Kidney glomerular epithelial cell (primary cell): ENCODE measurements at regions not wholly inside any gene's neighbourhood (a gene's known extent, or its start where the extent isn't known, plus 50 kb on each side); places are given as distances from the start of the nearest gene placed in this dataset.
"Not testable (repeated sequence)": the region's sequence is repeated elsewhere in the genome, so short reads cannot be mapped to it uniquely, and the experiment has no call there.

Source experiments
- DNase-seq: peaks from one replicate; lab custom pipeline; 2025; lab: John Stamatoyannopoulos, UW

DNA sequence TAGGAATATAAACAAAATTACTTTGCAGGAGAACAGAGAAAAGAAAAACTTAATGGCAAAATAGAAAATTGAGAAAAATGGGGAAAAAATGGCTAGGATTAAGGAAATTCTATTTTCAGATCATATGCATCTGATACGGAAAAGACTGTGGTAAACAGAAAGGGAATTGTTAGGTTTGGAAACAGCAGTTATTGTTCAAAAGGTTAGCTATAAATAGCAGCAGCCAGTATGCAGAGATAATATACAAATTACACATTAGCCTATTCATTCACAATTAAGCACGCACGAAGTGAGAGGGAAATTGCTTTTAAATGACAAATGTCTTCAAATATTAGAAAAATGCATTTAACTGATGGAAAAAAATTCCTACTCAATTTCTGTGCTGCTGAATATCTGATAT is 224.1 kb upstream of the FAM3C start:
- DNase-seq = no peak

DNA sequence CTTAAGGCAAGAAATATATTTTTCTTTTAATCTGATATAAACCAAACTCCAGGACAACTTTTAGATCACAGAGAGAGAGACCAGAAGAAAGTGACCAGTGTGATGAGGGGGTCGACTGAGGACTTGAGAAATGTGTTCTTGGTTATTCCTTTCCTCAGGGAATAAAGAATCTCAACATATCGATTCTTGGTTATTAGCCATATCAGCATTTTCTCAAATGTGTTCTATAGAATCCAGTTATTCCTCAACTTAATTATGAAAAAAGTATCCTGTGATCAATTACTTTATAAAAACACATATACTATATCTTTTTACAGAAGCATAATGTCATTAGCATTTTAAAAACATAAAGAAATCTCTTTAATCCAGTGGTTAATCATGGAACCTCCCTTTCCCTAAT is 222.1 kb upstream of the FAM3C start:
- no peak for DNase-seq

DNA sequence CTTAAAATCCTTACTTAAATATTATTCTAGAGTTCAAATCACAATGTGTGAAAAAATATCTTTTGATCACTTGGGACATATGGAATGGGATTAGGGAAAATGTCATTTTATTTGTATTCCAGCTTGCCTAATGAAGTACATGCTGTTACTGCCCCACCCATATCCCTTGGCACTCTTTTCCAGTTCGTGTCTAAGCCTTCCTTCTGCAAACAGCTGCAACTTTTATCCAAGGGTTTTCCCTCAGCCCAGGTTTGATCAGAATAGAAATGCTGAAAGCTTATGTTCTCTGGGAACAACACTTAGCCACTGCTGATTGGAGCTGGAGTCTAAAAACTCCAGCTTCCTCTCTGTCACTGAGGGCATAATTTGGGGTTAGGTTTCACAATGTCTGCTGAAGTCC is 214.1 kb upstream of the FAM3C start:
- no peak for DNase-seq

DNA sequence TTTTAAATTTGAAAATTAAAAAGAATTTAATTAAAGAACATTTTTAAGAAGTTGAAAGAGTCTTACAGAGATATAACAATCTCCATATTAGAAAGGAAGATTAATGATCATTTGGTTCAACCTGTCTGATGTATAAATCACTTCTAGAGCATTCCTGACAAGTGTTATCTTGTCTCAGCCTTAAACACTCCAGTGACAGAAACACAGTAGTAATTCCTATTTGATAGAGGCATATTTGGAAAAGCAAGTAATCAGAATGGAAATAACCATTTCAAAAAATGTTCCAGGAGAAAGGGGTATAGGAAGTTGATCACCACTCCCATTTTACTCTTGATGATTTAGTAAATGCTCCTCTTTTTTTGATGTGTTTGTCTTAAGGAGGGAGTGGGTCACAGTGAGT is 213.1 kb upstream of the FAM3C start:
- DNase-seq = no peak

DNA sequence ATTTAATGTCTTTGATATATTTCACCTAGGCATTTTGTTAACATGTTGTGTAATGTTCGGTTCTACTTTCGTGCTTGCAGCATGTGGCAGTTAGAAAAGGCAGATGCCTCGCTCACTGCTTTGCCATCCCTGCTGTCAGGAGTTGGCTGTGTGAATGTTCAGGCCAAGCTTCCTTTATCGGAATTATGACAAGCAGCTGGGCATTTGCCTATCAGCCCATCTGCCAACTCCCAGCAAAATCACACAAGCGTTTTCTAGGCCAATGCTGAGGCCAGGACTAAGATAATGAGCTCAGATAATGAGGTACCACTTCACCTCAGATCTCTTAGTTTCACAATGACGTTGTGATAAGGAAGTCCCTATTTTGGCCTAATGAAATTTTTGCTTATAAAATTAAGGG is 212.7 kb upstream of the FAM3C start:
- DNase-seq = no peak

DNA sequence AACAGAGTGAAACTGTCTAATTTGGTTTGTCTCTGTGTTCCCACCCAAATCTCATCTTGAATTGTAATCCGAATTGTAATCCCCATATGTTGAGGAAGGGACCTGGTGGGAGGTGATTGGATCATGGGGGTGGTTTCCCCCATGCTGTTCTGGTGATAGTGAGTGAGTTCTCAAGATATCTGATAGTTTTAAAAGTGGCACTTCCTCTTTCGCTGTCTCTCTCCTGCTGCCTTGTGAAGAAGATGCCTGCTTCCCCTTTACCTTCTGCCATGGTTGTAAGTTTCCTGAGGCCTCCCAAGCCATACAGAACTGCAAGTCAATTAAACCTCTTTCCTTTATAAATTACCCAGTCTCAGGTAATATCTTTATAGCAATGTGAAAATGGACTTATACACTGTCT is 212.1 kb upstream of the FAM3C start:
- DNase-seq = not testable (repeated sequence)

DNA sequence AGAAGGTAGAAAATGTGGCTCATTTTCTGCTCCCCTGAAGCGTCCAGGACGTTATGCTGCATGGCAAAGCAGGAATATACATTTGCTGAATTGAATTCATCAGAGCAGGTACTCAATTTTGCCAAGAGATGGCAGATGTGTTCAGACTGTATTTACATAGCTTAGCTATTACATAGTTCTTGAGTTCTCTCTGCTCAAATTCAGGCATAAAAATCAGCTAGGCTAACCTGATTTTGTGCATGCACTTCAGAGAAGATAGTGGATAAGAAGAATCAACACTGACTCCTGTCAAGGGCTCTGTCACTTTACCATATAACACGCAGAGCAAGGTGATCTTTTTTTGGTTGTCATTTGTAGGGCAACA is 209.2 kb upstream of the FAM3C start:
- peak; percentile 9 for DNase-seq

DNA sequence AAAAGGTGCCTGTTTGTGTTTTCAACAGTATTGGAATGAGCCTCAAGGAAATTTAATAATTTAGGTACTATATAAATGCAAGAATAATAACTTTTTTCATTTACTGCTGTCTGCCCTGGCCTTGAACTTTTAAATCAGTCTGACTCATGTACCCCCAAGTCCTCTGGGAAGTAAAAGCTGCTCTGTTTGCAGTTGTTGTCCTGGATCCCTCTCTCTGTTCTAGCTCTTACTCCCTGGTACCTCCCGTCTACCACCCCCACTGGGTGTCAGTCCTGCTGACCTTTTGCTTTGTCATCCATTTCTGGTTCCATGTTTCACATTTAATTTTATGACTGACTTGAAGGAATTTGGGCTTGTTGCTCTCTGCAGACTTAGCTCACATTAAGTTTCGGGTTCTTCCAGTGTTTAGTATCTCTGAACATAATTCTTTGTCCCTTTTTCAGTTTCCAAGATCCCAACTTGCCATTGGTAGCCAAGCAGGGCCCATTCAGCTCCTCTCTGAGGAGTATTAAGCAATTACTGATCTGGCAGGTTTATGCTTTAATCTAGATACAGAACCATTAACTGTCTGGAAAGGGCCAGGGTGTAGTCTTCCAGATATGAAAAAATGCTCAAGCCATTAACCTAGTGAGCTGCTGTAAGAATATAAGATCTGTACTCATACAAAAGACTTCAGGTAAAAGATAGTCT is 208.7 kb upstream of the FAM3C start:
- DNase-seq = peak; percentile 50

DNA sequence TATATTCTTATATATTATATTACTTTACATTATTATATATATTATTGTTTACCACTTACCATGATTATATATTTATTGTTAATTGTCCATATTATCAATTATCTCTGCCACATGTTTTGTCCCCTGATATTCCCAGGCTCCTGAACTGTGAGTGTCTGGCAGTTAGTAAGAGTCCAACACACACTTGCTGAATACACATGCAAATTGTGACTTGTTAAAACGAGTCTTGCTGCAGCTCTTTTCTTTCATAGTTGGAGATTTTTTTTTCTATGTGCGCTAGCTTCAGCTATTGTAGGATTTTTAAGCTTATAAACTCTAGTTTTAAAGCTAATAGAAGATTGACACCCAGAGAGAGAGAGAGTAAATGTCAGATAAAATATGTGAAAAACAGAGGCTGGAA is 207.8 kb upstream of the FAM3C start:
- no peak for DNase-seq

DNA sequence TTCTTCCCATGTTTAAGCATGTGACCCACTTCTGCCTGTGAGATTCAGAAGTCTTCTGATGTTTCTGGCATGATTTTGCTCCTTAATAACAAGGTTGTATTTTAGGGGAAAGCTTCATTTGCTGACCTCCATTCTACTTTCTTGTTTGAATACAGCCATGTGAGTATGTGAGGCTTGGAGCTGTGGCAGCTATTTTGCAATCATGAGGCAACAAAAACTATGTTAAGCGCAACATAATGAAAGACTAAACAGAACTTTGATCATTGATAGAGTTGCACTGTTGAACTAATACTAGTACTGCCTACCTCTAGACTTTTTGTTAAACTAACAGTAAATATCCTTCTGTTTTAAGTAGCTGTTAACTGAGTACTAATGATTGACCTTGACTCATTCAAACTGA is 203.8 kb upstream of the FAM3C start:
- DNase-seq = no peak

DNA sequence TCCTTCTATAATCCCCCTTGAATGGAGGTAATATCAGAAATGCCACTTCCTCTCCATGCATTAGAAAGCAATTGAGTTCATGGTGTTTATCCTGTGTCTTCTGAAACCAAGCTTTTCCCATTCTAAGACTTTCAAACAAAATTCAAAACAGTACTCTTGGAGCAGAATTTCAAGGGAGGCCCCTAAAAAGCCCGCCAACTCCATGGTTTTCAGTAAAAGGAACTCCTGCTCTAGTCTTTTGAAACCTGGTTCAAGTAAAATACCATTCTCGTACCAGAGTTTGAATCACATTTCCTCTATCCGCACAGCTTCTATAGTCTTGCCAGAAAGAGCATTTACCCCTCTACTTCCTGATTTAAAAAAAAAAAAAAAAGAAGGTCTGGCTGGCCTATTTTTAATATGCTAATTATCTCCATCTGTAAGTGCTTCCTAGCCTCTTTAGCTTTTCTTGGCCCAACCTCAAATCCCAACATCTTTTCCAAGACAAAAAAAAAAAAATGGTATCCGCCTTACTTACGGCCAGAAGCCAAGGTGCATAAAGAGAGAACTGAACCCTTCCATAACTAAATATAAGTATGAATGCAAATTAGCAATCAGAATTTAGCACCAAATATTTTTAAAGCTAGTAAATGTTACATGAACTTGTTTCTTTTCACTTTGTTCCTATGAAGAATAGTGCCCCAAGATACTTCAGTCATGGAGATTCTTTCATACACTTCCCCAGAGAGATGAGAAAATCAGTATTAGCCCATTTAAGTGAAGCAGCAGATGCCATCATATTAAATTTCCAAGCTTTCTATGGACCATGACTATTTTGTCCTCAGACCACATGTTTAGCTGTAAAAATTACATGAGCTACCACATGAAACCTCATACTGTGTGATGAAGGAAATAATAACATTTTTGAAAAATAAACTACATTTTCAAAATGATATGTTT is 199.9 kb upstream of the FAM3C start:
- DNase-seq = no peak

DNA sequence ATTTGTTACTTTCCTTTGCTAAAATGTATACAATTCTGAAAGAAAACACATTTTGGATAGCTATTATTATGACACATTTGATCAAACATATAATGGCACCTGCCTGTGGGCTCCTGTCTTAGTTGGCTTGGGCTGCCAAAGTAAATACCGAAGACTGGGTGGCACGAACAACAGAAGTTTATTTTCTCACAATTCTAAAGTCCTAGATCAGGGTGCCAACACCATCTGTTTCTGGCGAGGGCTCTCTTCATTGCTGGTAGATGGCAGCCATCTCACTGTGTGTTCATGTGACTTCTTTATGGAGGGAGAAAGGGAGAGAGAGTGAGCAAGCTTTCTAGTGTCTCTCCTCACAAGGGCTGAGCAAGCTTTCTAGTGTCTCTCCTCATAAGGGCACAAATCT is 195.8 kb upstream of the FAM3C start:
- no peak for DNase-seq

DNA sequence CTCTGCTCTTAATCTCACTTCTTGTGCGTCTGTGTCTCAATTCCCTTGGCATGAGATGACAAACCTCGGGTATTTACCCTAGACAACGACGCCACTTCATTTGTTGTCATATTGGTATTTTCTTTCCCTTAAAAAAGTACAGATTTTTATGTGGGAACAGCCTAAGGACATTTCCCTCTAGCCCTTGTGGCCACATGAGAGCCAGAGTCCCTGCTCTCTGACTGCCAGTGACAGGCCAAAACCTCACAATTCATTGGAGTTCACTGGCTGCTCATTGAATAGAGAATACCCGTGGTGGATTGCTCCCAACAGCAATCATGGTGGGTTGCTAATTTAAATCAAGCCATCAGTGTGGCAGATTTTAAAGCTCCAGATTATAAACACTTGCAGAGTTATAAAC is 191.3 kb upstream of the FAM3C start:
- no peak for DNase-seq

DNA sequence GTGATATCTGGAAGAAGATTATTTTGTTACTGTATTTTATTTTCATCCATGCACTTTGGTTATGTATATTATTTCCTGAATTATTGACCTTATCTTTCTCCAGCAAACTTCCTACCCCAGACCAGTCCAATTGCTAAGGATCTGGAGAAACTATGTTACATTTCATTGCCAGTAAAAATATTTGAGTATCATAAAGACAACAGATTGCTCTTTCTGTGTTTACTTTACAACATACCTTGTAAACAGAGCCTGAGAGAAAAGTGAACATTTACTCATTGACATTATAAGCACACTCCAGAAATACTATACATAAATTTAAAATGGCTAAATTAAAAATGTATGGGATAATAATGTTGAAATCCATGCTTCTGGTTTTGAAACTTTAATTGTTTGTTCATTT is 186.2 kb upstream of the FAM3C start:
- no peak for DNase-seq

DNA sequence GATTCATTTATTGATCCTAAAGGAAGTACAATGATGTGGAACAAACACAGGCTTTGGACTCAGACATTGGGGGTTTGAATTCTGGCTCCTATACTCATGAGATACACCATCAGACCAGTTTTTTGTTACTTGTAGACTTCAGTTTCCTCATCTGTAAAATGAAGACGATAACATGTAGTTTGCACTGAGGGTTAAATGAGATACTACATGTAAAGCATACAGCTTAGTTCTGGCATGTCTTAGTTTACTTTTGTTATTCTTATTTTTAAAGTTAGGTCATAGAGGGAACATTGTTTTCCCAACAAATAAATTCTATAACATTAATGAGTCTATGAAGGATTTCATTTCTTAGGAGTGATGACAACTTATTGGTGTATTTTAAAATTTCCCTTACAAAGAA is 183.5 kb upstream of the FAM3C start:
- DNase-seq = no peak

DNA sequence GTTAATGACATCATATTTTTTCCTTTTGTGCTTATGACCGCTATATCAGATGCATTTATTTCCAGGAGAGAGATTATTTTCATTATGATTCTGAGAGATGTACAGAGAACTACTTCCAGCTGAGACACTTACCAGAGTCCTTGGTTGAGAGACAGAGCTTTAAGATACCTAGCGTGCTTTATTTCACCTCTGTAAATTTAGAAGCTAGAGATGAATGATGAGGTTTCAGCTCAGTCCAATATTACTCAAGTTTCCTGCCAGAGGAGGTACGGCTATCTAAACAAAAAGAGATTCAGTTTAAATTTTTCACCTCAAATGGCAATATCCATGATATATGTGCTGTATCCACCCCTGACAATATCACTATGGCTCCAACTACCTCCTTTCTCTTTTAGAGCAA is 182.6 kb upstream of the FAM3C start:
- no peak for DNase-seq

DNA sequence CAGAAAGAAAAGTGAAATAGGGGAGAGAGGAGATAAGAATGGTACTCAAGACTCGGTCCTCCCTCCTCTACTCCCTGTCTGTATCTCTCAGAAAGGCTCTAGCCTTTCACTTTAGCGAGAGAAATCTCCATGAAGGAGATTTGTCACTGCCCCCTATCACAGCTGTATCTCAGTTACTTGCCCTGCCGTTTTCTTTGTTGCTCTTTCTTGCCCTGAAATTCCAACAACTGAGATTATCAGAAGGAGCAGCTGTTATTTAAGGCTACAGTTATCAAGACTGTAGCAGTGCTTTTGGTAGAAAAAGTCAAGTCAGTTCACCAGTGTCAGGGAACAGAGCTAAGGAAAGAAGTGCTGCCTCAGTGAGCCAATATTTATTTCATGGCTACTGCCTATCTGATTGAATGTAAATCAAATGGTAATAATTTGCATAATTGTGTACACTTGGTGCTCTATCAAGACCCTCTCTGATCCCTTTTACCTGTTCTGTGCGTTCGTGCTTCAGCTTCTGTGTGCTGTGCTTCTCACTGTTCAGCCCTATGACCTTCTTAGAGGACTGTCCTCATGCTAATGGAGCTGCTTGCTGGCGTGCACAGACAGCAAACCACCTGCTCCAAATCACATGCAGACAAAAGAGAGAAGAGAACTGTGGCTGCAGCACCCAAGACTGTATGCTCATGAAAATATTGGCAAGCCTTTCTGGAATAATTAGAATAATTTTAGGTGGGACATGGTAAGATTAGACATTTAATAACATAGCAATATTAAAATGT is 180.2 kb upstream of the FAM3C start:
- no peak for DNase-seq

DNA sequence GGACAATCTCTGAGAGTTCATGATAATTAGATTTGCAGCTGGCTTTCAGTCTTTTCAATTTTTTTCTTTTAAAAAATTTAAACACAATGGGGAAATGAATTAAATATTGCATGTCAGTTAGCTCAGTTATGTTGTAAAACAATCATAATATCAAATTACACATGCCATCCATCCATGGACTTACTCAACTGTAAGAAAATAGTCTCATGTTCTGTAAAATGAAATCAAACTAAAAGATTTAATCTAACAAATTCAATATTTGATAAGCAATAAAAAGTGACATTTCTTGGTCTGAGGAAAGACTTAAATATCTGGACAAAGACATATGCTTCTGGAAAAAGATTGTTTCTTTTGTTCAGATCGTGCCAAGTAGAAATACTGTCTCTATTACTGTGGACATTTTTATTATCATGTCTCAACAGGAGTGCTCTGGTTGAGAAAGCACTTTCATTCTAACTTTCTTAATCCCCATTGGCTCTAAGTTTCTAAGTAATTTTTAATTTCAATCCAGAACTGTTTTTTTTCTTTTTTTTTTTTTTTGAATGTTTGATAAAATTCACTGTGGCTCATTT is 179.2 kb upstream of the FAM3C start:
- DNase-seq = no peak

DNA sequence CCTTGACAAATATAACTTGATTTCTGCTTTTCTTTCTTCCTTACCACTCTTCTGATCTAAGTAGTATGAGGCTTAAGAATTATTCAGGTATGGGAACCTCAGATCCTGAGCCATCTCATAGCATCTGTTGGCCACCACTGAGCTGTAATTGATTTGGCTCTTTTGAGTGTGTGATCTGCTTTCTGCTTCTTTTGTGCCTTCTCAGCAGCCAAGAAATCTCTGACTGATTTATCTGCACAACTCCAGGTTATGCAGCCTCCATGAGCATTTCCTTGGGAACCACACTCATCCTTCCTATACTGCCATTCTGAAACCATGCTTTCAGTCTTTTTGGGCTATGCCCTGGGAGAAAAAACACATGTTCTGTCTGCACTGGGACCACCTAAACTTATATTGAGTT is 178.0 kb upstream of the FAM3C start:
- DNase-seq = no peak

DNA sequence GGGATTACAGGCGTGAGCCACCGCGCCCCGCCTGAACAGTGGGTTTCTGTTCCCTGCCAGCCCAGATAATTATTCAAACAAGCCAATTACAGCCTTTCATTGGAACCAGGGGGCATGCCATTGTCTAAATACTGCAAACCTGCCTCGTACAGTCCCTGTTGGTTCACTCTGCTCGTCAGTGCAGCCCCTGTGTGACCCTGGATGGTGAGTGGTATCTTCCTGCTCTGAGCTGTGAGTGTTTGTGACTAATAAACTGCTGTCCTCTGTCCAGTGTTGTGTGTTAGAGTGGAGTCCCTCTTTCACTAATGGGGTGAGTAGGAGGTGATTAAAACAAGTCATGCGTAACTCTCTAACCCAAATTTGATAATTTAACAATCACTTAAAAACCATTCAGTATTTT is 176.5 kb upstream of the FAM3C start:
- DNase-seq = no peak

DNA sequence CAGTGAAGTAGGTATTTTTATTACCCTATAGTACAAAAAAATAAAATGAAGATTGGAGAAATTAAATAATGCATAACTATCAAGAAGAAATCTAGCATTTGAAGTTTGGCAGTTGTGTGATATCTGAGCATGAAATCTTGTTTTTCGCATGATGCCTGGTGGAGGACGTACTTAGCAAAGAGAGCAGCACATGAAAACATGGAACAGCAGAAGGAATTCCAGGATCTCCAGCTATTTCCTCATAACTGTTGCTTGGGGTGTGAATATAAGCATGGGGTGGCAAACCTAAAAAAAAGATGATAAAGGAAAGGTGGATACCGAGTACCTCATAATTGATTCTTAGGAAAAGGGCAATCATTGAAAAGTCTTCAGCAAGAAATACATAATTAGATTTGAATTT is 174.3 kb upstream of the FAM3C start:
- DNase-seq = no peak

DNA sequence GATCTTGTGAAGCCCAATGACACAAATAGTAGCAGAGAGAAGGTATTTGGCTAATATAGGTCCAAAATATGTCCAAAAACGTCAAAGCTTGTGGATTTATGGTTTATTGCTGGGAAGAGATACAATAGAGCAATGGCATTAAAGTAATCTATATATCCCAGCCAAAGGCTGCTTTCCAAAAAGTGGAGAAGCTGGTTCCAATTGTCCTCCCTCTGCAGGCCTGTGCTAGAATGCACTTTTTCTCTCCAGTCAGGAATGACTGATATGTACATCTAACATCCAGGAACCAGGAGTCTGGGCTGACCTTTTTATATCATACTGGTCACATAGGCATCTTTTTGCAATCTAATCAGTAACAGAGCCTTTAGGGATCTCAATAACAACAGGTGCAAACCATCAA is 167.1 kb upstream of the FAM3C start:
- DNase-seq = no peak

DNA sequence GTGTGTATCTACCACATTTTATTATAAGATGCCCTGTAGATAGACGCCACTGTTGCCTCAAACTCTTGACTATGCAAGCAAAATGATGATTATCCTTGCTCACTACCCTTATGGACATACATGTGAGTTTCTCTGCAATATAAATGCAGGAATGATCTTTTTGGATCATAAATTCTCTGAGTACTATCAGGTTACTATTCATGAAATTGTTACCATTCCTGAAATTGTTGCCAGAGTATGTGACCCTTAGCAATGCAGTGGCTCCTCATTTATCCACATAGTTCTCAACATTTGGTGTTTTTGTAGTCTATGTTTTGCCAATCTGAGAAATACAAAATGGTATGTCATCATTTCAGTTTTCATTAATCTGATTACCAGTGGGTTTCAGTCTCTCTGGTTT is 166.2 kb upstream of the FAM3C start:
- DNase-seq = peak; percentile 57
